Renal cortex interstitium (tissue), 11 donors: ENCODE measurements at regions not wholly inside any gene's neighbourhood (a gene's known extent, or its start where the extent isn't known, plus 50 kb on each side); places are given as distances from the start of the nearest gene placed in this dataset.
A peak's percentile ranks its signal among the peaks of the same experiment; 100 is the strongest.

Experiments
- DNase-seq, 11 donors: peaks; one replicate each; pipeline ENCODE4 v3.0.0-alpha.2; 2013; ENCODE audit warnings: low read depth in 9 of 11, low spot score in 4 of 11; ENCODE audit errors: extremely low read depth in 1 of 11

- DNase-seq: peak in 1 of 11 donors; percentile 39
These were observed 832.9 kb upstream of the NR2F2 start for GRCh38 chr15:95497634-95498033.

GRCh38 chr15:95498961-95499360, 831.5 kb upstream of the NR2F2 start:
- DNase-seq: no peak

- DNase-seq: no peak
These were observed 831.1 kb upstream of the NR2F2 start for GRCh38 chr15:95499397-95499796.

GRCh38 chr15:95501865-95502264, 828.6 kb upstream of the NR2F2 start:
- no peak for DNase-seq

- no peak for DNase-seq
These were observed 827.4 kb upstream of the NR2F2 start for GRCh38 chr15:95503107-95503506.

GRCh38 chr15:95503640-95504225, 826.8 kb upstream of the NR2F2 start:
- DNase-seq: no peak

GRCh38 chr15:95511671-95512070, 818.8 kb upstream of the NR2F2 start:
- no peak for DNase-seq

- DNase-seq: no peak
These were observed 817.6 kb upstream of the NR2F2 start for GRCh38 chr15:95512906-95513305.

GRCh38 chr15:95519887-95520286, 810.6 kb upstream of the NR2F2 start:
- DNase-seq: no peak

GRCh38 chr15:95520511-95520910, 810.0 kb upstream of the NR2F2 start:
- DNase-seq: no peak

- no peak for DNase-seq
These were observed 809.6 kb upstream of the NR2F2 start for GRCh38 chr15:95520922-95521321.

GRCh38 chr15:95522533-95522932, 808.0 kb upstream of the NR2F2 start:
- DNase-seq: no peak

GRCh38 chr15:95528920-95529319, 801.6 kb upstream of the NR2F2 start:
- DNase-seq: no peak

- no peak for DNase-seq
These were observed 793.9 kb upstream of the NR2F2 start for GRCh38 chr15:95536638-95537037.

GRCh38 chr15:95538693-95539092, 791.8 kb upstream of the NR2F2 start:
- no peak for DNase-seq

GRCh38 chr15:95541301-95541700, 789.2 kb upstream of the NR2F2 start:
- DNase-seq: no peak

- DNase-seq: no peak
These were observed 781.2 kb upstream of the NR2F2 start for GRCh38 chr15:95549168-95549738.

- no peak for DNase-seq
These were observed 779.8 kb upstream of the NR2F2 start for GRCh38 chr15:95550702-95551101.

- no peak for DNase-seq
These were observed 774.3 kb upstream of the NR2F2 start for GRCh38 chr15:95556225-95556624.

GRCh38 chr15:95556866-95557225, 773.7 kb upstream of the NR2F2 start:
- DNase-seq: peak in 8 of 11 donors; percentile 40 to 78 (median 61)
